GM10266 (cell line): ENCODE measurements at regions not wholly inside any gene's neighbourhood (a gene's known extent, or its start where the extent isn't known, plus 50 kb on each side); places are given as distances from the start of the nearest gene placed in this dataset.

Experiments used
- DNase-seq: peaks from one replicate; pipeline ENCODE4 v3.0.0; 2012; ENCODE audit errors: extremely low spot score
- TF ChIP-seq, protein P1 (sequence below): IDR thresholded peaks from 2 replicates; pipeline ENCODE4 v1.5.1; 2012; ENCODE audit warnings: mild to moderate bottlenecking, low read depth; ENCODE audit not compliant: control insufficient read depth, insufficient read depth; ENCODE audit errors: missing control alignments

DNA sequence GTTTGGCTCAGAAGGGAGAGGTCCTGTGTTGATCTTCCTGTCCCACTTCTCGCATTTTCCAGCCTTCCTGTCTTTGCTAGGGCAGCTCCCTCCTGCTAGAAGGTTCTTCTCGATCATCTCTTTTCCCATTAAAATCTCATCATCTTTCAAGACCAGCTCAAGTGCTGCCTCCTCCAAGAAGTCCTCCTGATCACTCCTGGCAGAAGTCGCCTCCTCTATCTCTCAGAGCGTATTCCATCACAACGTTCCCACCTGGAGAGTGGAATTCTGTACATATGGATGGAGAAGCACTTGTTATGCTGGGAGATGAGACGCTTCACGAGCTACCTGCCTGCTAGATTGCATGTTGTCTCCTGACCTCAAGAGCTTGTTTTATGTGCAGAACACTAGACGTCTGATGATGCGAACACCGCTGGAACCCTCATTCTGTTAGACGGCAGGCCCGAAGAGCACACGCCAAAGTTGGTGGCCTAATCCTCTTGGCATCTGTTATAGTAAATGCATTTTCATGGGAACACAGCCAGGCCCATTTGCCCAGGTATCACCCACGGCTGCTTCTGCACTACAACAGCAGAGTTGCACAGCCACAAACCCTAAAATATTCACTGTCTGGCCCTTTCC, 68.0 kb upstream of the INSIG1 start:
- TF ChIP-seq, protein P1, sequence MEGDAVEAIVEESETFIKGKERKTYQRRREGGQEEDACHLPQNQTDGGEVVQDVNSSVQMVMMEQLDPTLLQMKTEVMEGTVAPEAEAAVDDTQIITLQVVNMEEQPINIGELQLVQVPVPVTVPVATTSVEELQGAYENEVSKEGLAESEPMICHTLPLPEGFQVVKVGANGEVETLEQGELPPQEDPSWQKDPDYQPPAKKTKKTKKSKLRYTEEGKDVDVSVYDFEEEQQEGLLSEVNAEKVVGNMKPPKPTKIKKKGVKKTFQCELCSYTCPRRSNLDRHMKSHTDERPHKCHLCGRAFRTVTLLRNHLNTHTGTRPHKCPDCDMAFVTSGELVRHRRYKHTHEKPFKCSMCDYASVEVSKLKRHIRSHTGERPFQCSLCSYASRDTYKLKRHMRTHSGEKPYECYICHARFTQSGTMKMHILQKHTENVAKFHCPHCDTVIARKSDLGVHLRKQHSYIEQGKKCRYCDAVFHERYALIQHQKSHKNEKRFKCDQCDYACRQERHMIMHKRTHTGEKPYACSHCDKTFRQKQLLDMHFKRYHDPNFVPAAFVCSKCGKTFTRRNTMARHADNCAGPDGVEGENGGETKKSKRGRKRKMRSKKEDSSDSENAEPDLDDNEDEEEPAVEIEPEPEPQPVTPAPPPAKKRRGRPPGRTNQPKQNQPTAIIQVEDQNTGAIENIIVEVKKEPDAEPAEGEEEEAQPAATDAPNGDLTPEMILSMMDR = no peak
- no peak for DNase-seq

GRCh38 chr7:155230169-155230593, 67.5 kb upstream of the INSIG1 start:
- DNase-seq = no peak
- TF ChIP-seq, protein P1 = no peak

DNA sequence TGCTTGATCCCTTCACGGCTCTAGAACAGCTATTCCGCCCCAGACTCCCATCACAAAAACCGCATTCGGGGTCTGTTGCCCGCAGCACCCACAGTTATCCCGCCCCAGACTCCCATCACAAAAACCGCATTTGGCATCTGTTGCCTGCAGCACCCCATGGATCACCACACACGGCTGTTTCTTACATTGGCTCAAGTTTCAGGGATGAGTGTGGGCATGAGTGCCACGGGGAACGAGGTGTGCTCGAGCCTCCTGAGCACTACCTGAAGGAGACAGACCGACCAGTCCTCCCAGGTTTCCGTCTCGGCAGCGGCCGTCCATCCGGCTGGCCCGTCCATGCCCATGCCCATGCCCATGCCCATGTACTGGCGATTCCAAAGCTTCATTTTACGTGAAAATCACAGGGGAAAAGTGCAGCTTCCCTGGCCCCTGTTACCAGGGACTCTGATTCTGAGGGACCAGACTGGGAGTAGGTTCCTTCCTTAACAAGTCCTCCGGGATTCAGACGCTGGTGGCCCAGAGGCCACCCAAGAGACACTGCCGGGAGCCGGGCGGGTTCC, 66.4 kb upstream of the INSIG1 start:
- DNase-seq = no peak
- TF ChIP-seq, protein P1 = no peak

- DNase-seq = no peak
- TF ChIP-seq, protein P1 = no peak
Measured at GRCh38 chr7:155231941-155232340, 65.7 kb upstream of the INSIG1 start.

GRCh38 chr7:155232911-155233310, 64.8 kb upstream of the INSIG1 start:
- TF ChIP-seq, protein P1 = no peak
- DNase-seq = no peak

DNA sequence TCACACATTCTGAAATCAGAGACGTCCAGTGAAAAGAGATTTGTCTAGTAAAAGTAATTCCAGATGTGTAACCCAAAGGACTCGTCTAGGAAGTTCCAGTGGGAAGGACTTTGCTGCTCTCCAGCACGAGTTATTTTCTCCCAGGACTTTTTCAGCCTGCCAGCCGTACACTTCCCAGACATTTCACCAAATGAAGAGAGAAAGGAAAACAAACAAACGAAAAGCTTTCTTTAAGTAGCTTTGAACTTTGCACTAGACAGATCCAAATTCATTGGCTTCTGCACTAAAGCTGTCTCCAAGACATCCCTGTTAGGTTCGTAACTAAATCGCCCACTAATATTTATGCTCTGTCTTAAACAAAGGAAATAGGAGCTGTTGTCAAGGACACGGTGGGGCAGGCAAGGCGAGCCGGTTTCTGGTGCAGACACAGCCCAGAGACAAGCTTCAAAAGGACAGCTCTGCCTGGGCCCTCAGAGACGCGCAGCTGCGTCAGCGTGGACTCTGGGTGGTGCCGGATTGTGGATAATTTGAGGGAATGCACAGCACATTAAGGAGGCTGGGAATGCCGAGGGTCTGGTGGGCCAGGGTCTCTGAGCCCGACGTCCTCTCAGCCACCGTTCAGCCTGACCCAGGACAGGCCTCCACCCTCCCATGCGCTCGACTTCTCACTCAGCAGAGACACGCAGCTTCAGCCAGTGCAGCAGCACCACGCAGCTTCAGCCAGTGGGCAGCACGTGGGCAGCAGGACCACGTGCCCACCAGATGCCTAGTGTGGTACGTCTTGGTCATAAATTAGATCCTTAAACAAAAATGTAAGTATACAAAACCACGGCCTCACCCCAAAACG, 64.1 kb upstream of the INSIG1 start:
- no peak for DNase-seq
- TF ChIP-seq, protein P1 = no peak

DNA sequence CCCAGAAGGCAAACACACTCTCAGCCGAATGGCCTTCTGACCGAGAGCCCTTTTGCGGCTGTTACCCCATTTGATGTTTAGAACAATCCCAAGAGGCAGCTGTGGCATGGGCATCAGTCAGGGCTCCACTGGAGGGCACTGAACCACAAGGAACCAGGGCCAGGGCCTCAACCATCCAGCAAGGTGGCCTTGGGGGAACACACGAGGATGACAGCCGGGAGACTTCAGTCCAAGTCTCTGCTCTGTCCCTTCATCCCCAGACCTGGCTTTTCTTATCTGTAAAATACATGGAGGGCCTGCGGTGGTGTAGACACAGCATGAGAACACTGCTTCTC, 63.6 kb upstream of the INSIG1 start:
- DNase-seq = no peak
- TF ChIP-seq, protein P1 = no peak
